SIG-M5 treated with dmso at 0.1 percent for 504 hours (cell line): ENCODE measurements at regions not wholly inside any gene's neighbourhood (a gene's known extent, or its start where the extent isn't known, plus 50 kb on each side); places are given as distances from the start of the nearest gene placed in this dataset.
A peak's percentile ranks its signal among the peaks of the same experiment; 100 is the strongest.

Source experiments
- DNase-seq: peaks from one replicate; lab custom pipeline; 2025; ENCODE audit not compliant: unreplicated experiment; lab: John Stamatoyannopoulos, UW

DNA sequence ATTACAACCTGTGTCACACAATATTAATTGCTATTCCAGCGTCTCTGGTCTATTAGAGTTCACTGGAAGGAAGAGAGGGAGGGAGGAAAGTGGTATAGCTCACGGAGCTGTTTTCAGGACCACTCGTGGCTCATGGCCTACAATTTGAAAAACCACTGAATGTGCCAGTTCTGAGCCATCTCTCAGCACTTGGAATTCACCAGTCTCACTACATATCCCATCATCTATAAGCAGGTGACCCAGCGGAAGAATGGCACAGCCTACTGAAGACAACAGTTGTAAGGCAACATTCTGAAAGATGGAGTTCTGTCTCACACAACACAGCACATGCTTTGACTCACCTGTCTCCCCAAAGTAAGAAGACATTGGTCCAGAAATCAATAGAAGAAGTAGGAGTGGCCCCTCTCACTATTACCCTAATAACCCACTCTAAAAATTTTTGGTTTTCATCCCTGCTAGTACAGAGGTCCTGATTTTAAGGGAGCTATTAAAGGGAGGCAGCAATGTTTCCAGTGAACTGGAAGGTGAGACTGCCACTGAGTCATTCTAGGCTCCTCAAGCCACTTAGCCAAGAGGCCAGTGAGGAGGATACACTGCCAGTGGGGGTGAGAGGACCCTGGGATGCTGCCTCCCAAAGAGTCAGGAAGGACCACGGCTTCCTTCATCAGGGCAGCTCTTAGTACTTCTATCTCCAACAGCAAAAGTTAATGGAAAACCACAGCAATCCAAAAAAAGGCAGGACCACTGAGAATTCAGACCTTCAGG lies 50.0 kb upstream of the DOCK9 start:
- no peak for DNase-seq

DNA sequence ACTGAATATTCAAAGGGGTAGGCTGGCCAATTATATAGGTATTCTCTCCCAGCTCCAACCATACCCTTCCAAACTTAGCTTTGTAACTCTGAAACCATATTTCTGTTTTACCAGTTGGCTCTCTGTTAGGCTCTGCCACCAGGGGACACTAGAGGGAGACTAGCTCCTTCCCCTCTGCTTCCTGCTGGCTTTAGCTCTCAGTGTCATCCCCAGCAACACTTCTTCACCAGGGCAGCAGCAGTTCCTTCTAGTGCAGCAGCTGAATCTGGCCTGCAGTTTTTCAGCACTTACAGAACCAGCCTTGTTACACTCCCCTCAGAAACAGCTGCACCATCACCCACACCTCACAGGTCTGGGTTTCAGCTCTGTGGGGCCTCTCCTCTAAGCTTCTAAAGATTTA lies 51.0 kb upstream of the DOCK9 start:
- peak; percentile 28 for DNase-seq

DNA sequence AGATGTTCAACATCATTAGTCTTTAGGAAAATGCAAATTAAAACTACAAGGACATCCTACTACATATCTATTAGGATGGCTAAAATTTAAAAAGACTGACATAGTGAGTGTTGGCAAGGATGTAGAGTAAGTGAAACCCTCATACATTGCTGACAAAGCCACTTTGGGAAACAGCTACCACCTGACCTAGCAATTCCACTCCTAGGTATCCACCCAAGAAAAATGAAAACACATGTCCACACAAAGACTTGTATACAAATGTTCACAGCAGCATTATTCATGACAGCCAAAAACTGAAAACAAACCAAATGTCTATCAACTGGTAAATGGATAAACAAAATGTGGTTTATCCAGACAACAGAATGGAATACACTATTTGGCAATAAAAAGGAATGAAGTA lies 51.7 kb upstream of the DOCK9 start:
- DNase-seq, result no peak

DNA sequence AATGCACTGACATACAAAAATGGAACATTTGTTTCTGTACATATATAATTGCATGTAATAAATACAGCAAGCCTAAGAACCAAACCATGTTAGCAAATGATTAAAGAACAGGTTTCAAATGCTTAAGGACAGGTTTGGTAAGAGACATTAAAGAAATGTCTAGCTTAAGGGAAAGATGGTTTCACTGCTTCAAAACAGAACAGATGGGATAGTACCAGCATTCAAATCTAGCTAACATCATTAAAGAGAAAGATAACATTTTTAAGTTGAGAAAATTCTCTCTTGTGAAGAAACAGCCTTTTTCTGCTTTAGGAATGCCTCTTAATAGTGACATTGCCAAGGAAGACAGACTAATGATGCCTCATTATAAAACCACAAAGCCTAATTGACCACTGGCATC lies 52.5 kb upstream of the DOCK9 start:
- DNase-seq, result no peak

DNA sequence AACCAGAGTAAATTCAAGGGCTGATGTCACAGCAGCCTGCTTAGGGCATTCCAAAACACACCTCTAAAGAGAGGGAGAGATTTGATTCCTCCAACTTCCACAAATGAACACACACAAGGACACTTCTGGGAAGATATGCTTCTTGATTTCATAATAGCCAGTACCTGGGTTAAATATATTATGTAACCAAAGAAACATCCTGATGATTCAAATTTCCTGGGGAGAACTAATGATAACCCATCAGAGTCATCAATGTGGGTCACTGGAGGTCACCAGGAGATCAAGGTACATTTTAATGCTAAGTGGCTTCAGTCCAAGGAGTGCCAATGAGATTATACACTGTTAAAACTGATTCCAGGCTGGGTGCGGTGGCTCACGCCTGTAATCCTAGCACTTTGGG lies 54.0 kb upstream of the DOCK9 start:
- DNase-seq, result no peak

DNA sequence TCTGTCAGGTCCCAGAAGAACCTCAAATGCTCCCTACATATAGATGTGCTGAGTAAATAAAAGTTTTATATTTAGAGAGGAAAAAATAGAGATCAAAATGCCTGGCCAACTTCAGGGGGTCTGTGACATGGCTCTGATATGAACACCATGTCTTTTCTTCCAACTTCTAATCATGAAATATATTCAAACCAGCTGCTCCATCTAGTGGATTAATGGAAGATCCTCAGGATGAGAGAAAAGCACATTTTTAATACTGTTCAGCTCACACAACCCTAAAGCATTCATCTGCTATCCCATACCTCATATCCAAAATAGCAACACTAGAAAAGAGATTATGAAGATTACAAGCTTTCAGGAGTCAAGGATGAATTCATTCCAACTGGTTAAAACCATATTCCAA lies 56.0 kb upstream of the DOCK9 start:
- DNase-seq, result peak; percentile 37

DNA sequence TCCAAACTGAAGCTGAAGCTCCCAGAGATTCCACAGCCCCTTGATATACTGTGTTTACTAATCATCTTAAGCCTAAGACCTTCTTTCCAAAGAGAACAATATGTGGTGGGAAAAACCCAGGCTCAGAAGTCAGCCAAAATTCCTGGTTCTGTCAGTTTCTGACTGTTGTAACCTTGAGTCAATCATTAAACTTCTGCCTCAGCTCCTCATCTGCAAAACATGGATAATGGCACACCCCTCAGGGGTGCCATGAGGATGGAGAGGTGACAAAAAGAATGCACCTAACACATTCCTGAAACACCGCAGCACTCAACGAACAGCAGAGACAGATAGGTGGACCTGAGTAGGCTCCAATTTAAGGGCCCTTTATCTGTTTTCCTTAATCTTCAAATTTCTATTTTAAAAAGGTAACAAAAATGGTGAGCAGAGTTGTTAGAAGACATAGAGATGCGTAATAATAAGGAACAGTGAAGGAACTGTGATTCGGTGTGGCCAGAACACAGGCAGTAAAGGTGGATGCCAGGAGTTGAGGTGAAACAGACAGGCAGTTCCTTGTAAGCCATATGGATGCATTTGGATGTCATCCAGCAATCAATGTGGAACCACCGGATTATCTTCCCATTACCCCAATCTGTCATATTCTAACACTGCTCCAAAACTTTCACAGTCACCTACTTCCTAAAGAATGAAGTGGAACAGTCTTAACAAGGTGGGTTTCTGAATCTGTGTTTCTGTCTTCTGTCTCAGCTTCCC lies 56.6 kb upstream of the DOCK9 start:
- DNase-seq, result no peak

DNA sequence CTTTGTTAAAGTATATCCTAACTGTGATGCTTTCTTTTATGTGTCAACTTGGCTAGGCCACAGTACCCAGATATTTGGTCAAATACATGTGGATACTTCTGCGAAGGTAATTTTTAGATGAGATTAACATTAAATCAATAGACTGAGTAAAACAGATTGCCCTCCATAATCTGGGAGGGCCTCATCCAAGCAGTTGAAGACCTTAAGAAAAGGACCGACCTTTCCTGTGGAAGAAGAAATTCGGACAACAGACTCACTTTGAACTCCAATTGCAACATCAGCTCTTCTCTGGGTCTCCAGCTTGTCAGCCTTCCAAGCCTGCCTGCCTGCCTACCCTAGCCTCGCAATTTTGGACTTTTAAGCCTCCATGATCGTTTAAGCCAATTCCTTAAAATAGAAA lies 57.9 kb upstream of the DOCK9 start:
- DNase-seq, result no peak

DNA sequence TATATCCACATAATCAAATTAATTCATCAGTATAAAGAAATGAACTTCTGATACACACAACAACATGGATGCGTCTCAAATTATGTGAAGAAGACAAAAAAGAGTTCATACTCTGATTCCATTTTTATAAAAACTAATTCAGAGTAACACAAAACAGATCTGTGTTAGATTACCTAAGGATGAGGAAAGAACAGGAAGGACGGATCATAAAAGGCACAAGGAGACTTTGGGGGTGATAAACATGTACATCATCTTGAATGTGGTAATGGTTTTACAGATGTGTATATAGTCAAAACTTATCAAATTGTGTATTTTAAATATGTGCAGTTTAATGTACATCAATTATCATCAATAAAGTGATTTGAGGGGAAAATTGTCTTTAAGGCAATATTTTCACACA lies 59.9 kb upstream of the DOCK9 start:
- DNase-seq, result no peak

DNA sequence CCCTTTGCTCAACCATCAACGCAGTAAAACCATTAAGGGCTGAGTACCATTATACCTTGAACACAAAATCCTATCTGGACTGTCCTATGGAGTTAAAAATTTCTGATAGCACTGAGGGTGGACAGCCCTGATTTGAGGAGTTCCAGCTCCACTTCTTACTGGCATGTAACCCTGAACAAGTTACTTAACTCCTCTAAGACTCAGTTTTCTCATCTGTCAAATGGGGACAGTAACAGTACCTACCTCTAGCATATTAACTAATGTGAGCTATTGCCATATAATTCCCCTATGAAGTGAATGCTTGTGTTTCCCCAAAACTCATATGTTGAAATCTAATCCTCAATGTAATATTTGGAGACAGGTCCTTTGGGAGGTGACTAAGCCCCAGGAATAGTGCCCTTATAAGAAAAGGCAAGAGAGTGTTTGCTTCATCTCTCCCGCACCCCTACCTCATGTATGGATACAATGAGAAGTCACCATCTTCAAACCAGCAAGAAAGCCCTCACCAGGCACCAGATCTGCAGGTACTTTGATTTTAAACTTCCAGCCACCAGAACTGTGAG lies 61.9 kb upstream of the DOCK9 start:
- no peak for DNase-seq

DNA sequence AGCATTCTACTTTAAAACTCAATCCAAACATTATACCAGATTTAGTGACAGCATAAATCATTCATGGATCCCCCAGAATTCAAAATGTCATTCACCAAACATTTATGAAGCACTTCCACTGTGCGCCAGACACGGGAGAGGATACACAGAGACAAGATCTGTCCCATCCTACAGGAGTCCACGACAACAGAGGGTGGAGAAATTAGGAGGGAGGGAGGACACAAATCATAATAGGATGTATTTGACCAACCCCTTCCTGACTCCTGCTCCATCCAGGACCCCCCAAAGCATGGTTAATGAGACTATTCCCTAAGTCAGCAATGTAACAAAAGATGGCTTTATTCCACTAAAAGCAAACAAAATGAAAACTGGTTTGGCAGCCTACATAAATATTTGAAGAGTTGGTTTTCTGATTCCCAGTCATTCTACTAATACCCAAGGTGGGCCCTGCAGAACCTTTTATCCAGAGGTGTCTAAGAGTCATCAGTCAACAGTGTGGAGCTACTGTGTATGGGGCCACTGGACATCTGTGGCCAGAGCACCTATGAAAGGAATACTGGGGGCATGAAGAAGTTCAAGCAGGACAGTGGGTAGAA lies 62.8 kb upstream of the DOCK9 start:
- DNase-seq, result no peak

DNA sequence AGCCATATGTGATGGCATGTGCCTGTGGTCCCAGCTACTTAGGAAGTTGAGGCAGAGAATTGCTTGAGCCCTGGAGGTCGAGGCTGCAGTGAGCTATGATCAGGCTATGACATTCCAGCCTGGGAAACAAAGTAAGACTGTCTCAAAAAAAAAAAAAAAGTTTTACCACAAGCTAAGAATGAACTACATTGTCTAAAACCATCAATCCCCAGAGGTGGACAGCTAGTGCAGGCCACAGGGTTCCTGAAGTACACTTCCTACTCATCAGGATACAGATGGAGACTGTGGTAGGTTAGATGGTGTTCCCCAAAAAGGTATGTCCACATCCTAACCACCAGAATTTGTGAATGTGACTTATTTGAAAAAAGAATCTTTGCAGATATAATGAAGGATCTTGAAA lies 63.5 kb upstream of the DOCK9 start:
- no peak for DNase-seq

DNA sequence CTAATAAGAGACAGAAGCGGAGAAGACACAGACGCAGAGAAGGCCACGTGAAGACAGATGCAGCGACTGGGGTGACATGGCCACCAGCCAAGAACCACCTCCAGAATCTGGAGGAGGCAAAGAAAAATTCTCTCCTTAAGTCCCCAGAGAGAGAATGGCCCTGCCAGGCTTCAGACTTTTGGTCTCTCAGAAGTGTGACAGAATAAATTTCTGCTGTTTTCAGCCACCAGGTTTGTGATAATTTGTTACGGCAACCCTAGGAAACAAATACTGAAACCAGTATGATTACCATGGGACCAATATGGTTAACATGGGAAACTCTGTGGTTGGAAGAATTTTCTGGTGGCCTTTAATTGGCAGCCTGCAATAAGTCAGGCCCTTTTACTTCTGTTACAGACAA lies 63.9 kb upstream of the DOCK9 start:
- no peak for DNase-seq

DNA sequence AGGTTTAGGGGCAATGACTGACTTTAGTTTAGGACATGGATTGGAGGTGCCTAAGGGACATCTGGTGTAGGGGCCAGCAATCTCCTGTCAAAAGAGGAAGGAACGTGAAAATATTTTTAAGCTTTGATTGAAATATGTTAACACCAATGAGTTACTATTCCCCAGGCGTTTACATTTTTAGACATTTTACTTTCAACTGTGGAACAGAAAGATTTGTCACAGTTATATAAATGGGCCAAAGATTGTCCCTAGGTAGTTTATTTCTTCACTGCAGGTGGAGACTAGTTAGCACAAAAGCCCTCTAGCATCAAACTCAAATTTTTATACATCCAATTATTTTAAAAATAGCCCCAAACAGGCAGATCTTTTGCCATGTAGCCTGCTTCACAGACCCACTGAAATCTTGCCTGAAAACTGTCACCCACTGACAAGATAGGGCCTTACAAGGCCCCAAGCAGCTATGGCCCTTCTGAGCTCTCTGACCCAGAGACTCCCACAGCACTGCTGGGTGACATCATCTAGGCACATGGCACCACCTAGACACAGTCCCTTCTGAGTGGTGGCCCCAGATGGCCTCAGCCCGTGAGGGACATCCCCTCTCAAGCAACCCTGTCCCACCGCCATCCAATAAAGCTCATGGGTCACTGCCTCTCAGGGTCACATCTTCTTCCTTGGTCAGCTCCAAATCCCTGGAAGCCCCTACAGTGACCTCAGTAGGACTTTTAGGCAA lies 64.8 kb upstream of the DOCK9 start:
- no peak for DNase-seq

DNA sequence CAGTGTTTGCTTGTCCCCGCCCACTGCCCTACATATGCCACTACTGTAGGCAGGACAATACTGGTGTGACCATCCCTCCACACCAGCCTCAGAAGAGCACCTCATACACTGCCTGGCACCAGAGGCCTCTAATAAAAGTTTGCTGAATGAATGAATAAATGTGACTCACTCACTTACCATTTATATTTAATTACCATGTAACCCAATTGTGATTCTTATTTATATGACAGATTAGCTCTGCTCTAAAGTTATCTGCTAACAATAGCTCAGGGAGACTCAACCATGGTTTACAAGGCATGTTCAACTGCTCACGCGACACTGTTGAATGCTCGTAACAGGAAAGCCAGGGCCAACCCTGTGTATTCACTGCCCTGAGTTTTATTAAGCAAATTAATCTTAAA lies 66.0 kb upstream of the DOCK9 start:
- DNase-seq, result no peak

DNA sequence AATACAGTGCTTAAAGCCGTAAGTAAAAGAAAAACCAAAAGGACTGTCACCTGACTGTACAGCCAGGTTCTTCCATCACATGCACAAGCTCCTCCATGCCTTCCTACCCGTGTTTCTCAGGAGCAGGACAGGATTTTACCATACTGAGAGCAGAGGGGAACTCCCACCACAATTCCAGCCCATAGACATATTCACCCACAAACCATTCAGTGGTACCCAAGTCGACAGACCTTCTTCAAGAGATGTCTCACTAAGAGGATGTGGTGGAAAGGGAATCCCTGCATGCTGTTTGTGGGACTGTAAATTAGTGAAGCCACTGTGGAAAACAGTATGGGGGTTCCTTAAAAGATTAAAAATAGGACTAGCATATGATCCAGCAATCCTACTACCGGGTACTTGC lies 66.9 kb upstream of the DOCK9 start:
- no peak for DNase-seq

DNA sequence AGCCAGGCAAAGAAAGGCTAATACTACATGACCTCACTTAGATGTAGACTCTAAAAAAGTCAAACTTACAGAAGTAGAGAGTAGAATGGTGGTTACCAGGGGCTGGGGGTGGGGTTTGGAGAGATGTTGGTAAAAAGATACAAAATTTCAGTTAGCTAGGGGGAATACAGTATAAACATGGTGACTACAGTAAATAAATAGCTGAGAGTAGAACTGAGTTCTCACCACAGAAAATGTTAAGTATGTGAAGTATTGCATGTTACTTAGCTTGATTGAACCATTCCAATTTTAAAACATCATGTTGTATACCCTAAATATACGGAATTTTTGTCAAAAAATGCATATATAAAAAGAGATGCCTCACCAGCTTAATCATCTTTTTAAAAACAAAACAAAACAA lies 67.5 kb upstream of the DOCK9 start:
- DNase-seq, result no peak

DNA sequence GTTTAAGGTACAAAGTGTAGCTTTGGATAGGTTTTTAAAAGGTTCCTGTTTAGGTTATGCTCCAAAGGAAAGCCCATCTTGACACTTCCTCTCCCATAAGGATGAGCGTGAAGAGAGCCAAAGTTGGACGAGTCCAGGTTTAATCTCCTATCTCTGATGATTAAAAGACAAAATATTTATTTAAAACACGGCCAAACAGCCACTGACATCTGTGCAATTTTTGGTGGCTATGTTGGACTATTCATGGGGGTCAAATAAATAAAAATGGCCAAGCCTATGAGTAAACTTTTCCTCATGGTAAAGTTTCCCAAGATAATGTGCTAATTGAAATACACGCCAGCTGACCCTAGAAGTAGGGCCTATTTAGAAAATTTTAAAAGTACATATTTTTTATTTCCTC lies 69.0 kb upstream of the DOCK9 start:
- DNase-seq, result no peak

DNA sequence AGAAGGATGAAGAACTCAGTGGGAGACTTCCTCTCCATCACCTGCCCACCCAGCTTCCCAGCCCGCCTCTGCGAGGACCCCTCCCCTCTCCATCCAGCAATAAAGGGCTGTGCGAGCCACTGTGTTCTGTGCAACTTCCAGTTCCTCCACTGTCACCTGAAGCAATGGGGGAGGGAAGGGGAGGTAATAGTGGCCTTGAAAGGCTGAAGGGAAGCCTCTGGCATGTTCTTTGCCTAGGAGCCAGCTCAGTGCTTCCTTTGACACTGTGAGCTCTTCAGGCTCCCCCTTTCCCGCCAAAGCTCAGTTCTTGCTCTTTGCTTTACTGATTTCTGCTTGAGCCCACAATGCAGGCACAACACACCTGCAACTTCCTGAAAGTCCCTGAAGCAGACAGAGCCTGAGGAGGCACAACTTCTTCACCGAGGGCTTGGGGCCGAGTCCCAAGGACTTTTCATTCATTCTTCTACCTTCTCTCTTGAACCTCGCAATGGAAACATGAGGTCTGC lies 73.2 kb upstream of the DOCK9 start:
- no peak for DNase-seq

DNA sequence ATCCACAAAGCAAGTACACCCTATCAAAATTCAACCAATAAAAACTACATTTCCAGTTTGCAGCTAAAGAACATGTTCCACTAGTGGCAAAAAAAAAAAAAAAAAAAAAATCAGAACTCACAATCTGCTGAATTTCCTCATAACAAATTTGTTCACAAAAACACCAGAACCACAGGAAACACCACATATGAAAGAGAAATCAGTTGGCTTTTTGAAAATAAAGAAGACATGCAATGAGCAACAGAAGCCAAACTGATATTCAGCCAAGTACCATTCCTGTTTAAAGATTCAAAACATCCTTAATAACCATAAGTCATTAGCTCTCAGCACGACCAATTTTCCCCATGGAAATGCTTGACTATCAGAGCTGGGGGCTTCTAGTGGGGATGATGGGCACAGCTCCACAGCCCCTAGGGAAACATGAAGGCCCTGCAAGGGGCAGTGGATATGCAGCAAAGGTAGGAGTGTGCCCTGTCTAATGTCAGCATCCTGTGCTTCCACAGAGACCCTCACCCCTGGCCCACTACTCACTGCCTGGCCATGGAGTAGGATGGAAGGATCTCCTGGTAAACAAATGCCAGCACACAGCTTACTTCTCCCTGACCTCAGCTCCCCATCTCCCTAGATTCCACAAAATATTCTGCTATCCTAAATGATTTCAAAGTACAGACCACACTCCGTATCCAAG lies 74.0 kb upstream of the DOCK9 start:
- no peak for DNase-seq
